ENCODE measurements at regions not wholly inside any gene's neighbourhood (a gene's known extent, or its start where the extent isn't known, plus 50 kb on each side); places are given as distances from the start of the nearest gene placed in this dataset.
"Not testable (repeated sequence)": the region's sequence is repeated elsewhere in the genome, so short reads cannot be mapped to it uniquely, and the experiment has no call there.

GRCh38 chr5:136766456-136766855 lies 401.1 kb upstream of the TRPC7 start:
- 66 to 80% methylated on average over 3 of the region's 3 CpGs for WGBS, 2 donors
- no peaks in the 10 kb centered on the region for H3K4me1 ChIP-seq (ENCODE audit: control insufficient read depth in 2 of 2, insufficient read depth in 2 of 2, low read length in 1 of 2)
- H3K27ac ChIP-seq (ENCODE audit: low read depth in 2 of 2, low read length in 1 of 2): no peak overlapping the region
- no peaks in the 10 kb centered on the region for H3K27me3 ChIP-seq (ENCODE audit: control insufficient read depth in 1 of 2, insufficient read depth in 2 of 2, low read length in 2 of 2)
- no peak overlapping the region for H3K4me3 ChIP-seq (ENCODE audit: low read depth in 1 of 2, low read length in 2 of 2)
- H3K9me3 ChIP-seq (ENCODE audit: control insufficient read depth in 2 of 2, insufficient read depth in 1 of 2, low read depth in 1 of 2, low read length in 1 of 2): no peaks in the 10 kb centered on the region
- no peaks in the 10 kb centered on the region for H3K36me3 ChIP-seq (ENCODE audit: control insufficient read depth in 2 of 2, insufficient read depth in 2 of 2, low read length in 1 of 2)

DNA sequence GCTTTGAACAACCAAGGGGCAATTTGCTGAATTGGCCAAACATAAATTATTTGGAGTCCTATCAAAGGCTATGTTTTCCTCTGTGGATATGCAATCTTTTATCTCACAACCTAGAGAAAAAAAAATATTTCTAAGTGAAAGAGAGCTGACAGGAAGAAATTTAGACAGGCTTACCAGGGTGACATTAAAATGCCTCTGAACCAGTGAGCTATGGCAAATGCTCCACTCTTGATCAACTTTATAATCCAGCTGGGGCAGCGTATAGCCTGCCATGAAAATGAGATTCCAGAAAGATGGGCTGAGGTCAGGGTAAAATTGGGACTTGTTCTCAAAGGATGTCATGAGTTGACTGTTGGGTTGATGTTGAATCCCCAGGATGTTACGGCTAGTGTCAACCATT lies 399.3 kb upstream of the TRPC7 start:
- H3K4me1 ChIP-seq (ENCODE audit: control insufficient read depth in 2 of 2, insufficient read depth in 2 of 2, low read length in 1 of 2): no peaks in the 10 kb centered on the region
- WGBS, 2 donors: 67 to 92% methylated on average over 2 of the region's 2 CpGs
- H3K27ac ChIP-seq (ENCODE audit: low read depth in 2 of 2, low read length in 1 of 2): no peak overlapping the region
- H3K27me3 ChIP-seq (ENCODE audit: control insufficient read depth in 1 of 2, insufficient read depth in 2 of 2, low read length in 2 of 2): no peaks in the 10 kb centered on the region
- no peak overlapping the region for H3K4me3 ChIP-seq (ENCODE audit: low read depth in 1 of 2, low read length in 2 of 2)
- H3K36me3 ChIP-seq (ENCODE audit: control insufficient read depth in 2 of 2, insufficient read depth in 2 of 2, low read length in 1 of 2): no peaks in the 10 kb centered on the region
- no peaks in the 10 kb centered on the region for H3K9me3 ChIP-seq (ENCODE audit: control insufficient read depth in 2 of 2, insufficient read depth in 1 of 2, low read depth in 1 of 2, low read length in 1 of 2)

GRCh38 chr5:136763548-136763947 lies 398.2 kb upstream of the TRPC7 start:
- Histone ChIP-seq H3K27ac (ENCODE audit: low read depth in 2 of 2, low read length in 1 of 2) (no peak overlapping the region), H3K4me3 (ENCODE audit: low read depth in 1 of 2, low read length in 2 of 2) (no peak overlapping the region), H3K36me3 (ENCODE audit: control insufficient read depth in 2 of 2, insufficient read depth in 2 of 2, low read length in 1 of 2) (no peaks in the 10 kb centered on the region), H3K4me1 (ENCODE audit: control insufficient read depth in 2 of 2, insufficient read depth in 2 of 2, low read length in 1 of 2) (no peaks in the 10 kb centered on the region), H3K9me3 (ENCODE audit: control insufficient read depth in 2 of 2, insufficient read depth in 1 of 2, low read depth in 1 of 2, low read length in 1 of 2) (no peaks in the 10 kb centered on the region), H3K27me3 (ENCODE audit: control insufficient read depth in 1 of 2, insufficient read depth in 2 of 2, low read length in 2 of 2) (no peaks in the 10 kb centered on the region)

DNA sequence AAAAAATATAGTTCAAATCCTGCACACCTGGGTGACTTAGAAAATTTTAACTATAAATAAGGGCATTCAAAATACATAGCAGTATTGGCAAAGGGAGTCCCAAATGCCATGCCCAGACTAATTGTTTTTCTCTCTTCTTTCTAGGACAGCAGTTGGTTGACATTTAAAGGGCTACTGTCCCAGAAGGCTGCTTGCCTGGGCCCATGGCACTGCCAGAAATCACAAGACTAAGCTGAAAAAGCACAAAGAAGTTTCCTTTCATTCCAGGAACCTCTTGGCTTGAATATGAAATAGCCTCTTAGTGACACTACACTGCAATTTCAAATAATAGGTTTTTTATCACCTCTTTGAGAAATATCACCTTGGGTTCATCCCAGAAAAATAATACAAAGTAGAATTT lies 388.9 kb upstream of the TRPC7 start:
- no peaks in the 10 kb centered on the region for H3K27me3 ChIP-seq (ENCODE audit: control insufficient read depth in 1 of 2, insufficient read depth in 2 of 2, low read length in 2 of 2)
- H3K36me3 ChIP-seq (ENCODE audit: control insufficient read depth in 2 of 2, insufficient read depth in 2 of 2, low read length in 1 of 2): no peaks in the 10 kb centered on the region
- no peak overlapping the region for H3K27ac ChIP-seq (ENCODE audit: low read depth in 2 of 2, low read length in 1 of 2)
- H3K9me3 ChIP-seq (ENCODE audit: control insufficient read depth in 2 of 2, insufficient read depth in 1 of 2, low read depth in 1 of 2, low read length in 1 of 2): no peaks in the 10 kb centered on the region
- no peak overlapping the region for H3K4me3 ChIP-seq (ENCODE audit: low read depth in 1 of 2, low read length in 2 of 2)
- no peaks in the 10 kb centered on the region for H3K4me1 ChIP-seq (ENCODE audit: control insufficient read depth in 2 of 2, insufficient read depth in 2 of 2, low read length in 1 of 2)

- 64 to 72% methylated on average over 5 of the region's 5 CpGs for WGBS, 2 donors
- H3K27me3 ChIP-seq (ENCODE audit: control insufficient read depth in 1 of 2, insufficient read depth in 2 of 2, low read length in 2 of 2): no peaks in the 10 kb centered on the region
These were observed 385.0 kb upstream of the TRPC7 start for GRCh38 chr5:136750224-136750862.

GRCh38 chr5:136749016-136749415 lies 383.7 kb upstream of the TRPC7 start:
- H3K4me3 ChIP-seq (ENCODE audit: low read depth in 1 of 2, low read length in 2 of 2): no peak overlapping the region
- H3K4me1 ChIP-seq (ENCODE audit: control insufficient read depth in 2 of 2, insufficient read depth in 2 of 2, low read length in 1 of 2): no peaks in the 10 kb centered on the region
- H3K27me3 ChIP-seq (ENCODE audit: control insufficient read depth in 1 of 2, insufficient read depth in 2 of 2, low read length in 2 of 2): no peaks in the 10 kb centered on the region
- H3K27ac ChIP-seq (ENCODE audit: low read depth in 2 of 2, low read length in 1 of 2): no peak overlapping the region
- H3K36me3 ChIP-seq (ENCODE audit: control insufficient read depth in 2 of 2, insufficient read depth in 2 of 2, low read length in 1 of 2): no peaks in the 10 kb centered on the region
- WGBS, 2 donors: 89 to 92% methylated on average over 1 of the region's 1 CpG
- no peaks in the 10 kb centered on the region for H3K9me3 ChIP-seq (ENCODE audit: control insufficient read depth in 2 of 2, insufficient read depth in 1 of 2, low read depth in 1 of 2, low read length in 1 of 2)

More at GRCh38 chr5:136750224-136750862, 385.0 kb upstream of the TRPC7 start:
- H3K4me1 ChIP-seq (ENCODE audit: control insufficient read depth in 2 of 2, insufficient read depth in 2 of 2, low read length in 1 of 2): no peaks in the 10 kb centered on the region
- H3K4me3 ChIP-seq (ENCODE audit: low read depth in 1 of 2, low read length in 2 of 2): no peak overlapping the region
- no peaks in the 10 kb centered on the region for H3K9me3 ChIP-seq (ENCODE audit: control insufficient read depth in 2 of 2, insufficient read depth in 1 of 2, low read depth in 1 of 2, low read length in 1 of 2)
- H3K27ac ChIP-seq (ENCODE audit: low read depth in 2 of 2, low read length in 1 of 2): no peak overlapping the region
- no peaks in the 10 kb centered on the region for H3K36me3 ChIP-seq (ENCODE audit: control insufficient read depth in 2 of 2, insufficient read depth in 2 of 2, low read length in 1 of 2)

- H3K27me3 ChIP-seq (ENCODE audit: control insufficient read depth in 1 of 2, insufficient read depth in 2 of 2, low read length in 2 of 2): no peaks in the 10 kb centered on the region
- no peak overlapping the region for H3K4me3 ChIP-seq (ENCODE audit: low read depth in 1 of 2, low read length in 2 of 2)
- H3K36me3 ChIP-seq (ENCODE audit: control insufficient read depth in 2 of 2, insufficient read depth in 2 of 2, low read length in 1 of 2): no peaks in the 10 kb centered on the region
- peaks cover 3 to 6% of the 10 kb centered on the region in 2 donors for H3K9me3 ChIP-seq (ENCODE audit: control insufficient read depth in 2 of 2, insufficient read depth in 1 of 2, low read depth in 1 of 2, low read length in 1 of 2)
- 71 to 83% methylated on average over 1 of the region's 1 CpG for WGBS, 2 donors
- H3K4me1 ChIP-seq (ENCODE audit: control insufficient read depth in 2 of 2, insufficient read depth in 2 of 2, low read length in 1 of 2): no peaks in the 10 kb centered on the region
- no peak overlapping the region for H3K27ac ChIP-seq (ENCODE audit: low read depth in 2 of 2, low read length in 1 of 2)
These were observed 377.7 kb upstream of the TRPC7 start for GRCh38 chr5:136743052-136743451.

DNA sequence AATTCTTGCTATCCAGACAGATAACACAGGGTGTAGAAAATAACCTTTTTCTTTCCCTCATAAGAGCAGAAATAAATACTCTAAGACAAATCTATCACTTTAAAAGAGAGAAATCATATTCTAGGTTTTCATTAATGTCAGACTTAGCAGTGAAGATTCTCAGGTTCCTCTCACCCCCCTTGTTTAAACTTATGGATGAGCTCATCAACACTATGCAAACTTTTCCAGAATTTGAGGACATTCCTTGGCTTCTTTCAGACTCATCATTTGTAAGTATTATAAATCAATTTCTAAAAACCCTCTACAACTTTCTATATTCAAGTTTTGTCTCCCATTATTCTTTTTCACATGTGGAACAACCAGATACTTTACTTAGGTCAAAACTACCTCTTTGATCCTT lies 374.9 kb upstream of the TRPC7 start:
- Histone ChIP-seq H3K27me3 (ENCODE audit: control insufficient read depth in 1 of 2, insufficient read depth in 2 of 2, low read length in 2 of 2) (no peaks in the 10 kb centered on the region), H3K27ac (ENCODE audit: low read depth in 2 of 2, low read length in 1 of 2) (no peak overlapping the region), H3K9me3 (ENCODE audit: control insufficient read depth in 2 of 2, insufficient read depth in 1 of 2, low read depth in 1 of 2, low read length in 1 of 2) (peaks cover 3 to 6% of the 10 kb centered on the region in 2 donors), H3K4me3 (ENCODE audit: low read depth in 1 of 2, low read length in 2 of 2) (no peak overlapping the region), H3K36me3 (ENCODE audit: control insufficient read depth in 2 of 2, insufficient read depth in 2 of 2, low read length in 1 of 2) (no peaks in the 10 kb centered on the region), H3K4me1 (ENCODE audit: control insufficient read depth in 2 of 2, insufficient read depth in 2 of 2, low read length in 1 of 2) (no peaks in the 10 kb centered on the region)

- not testable (repeated sequence) for H3K4me3 ChIP-seq (ENCODE audit: low read depth in 1 of 2, low read length in 2 of 2); H3K27ac ChIP-seq (ENCODE audit: low read depth in 2 of 2, low read length in 1 of 2); H3K27me3 ChIP-seq (ENCODE audit: control insufficient read depth in 1 of 2, insufficient read depth in 2 of 2, low read length in 2 of 2); H3K9me3 ChIP-seq (ENCODE audit: control insufficient read depth in 2 of 2, insufficient read depth in 1 of 2, low read depth in 1 of 2, low read length in 1 of 2); H3K4me1 ChIP-seq (ENCODE audit: control insufficient read depth in 2 of 2, insufficient read depth in 2 of 2, low read length in 1 of 2); H3K36me3 ChIP-seq (ENCODE audit: control insufficient read depth in 2 of 2, insufficient read depth in 2 of 2, low read length in 1 of 2)
- WGBS, 2 donors: 78 to 84% methylated on average over 4 of the region's 4 CpGs
These were observed 373.9 kb upstream of the TRPC7 start for GRCh38 chr5:136739271-136739670.

DNA sequence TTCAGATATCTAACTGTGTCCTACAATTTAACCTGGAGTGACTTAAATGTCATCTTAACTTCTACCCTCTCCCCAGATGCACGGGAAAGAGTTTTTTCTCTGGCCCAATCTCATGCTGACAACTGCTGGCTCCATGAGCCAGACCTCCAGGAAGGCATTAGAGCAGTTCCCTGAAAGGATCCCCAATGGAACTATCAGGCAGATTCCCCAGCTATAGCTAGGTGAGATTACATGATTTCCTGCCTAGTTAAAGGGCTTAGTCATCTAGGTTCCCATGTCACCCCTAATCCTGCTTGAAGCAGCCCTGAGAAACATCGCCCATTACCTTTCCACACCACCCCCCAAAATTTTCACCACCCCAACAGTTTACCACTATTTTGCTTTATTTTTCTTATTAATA lies 373.5 kb upstream of the TRPC7 start:
- H3K4me1 ChIP-seq (ENCODE audit: control insufficient read depth in 2 of 2, insufficient read depth in 2 of 2, low read length in 1 of 2): no peaks in the 10 kb centered on the region
- no peaks in the 10 kb centered on the region for H3K27me3 ChIP-seq (ENCODE audit: control insufficient read depth in 1 of 2, insufficient read depth in 2 of 2, low read length in 2 of 2)
- no peaks in the 10 kb centered on the region for H3K36me3 ChIP-seq (ENCODE audit: control insufficient read depth in 2 of 2, insufficient read depth in 2 of 2, low read length in 1 of 2)
- H3K4me3 ChIP-seq (ENCODE audit: low read depth in 1 of 2, low read length in 2 of 2): no peak overlapping the region
- H3K9me3 ChIP-seq (ENCODE audit: control insufficient read depth in 2 of 2, insufficient read depth in 1 of 2, low read depth in 1 of 2, low read length in 1 of 2): peaks cover 3 to 6% of the 10 kb centered on the region in 2 donors
- 76 to 90% methylated on average over 2 of the region's 2 CpGs for WGBS, 2 donors
- H3K27ac ChIP-seq (ENCODE audit: low read depth in 2 of 2, low read length in 1 of 2): no peak overlapping the region

Data from esophagus (tissue), 2 donors.